ENCODE measurements at regions not wholly inside any gene's neighbourhood (a gene's known extent, or its start where the extent isn't known, plus 50 kb on each side); places are given as distances from the start of the nearest gene placed in this dataset.

GRCh38 chr4:85250852-85251251 lies 224.1 kb upstream of the ARHGAP24 start:
- no peak for TF ChIP-seq CTCF (IDR thresholded peaks at IDR 0.05; ENCODE audit: low read depth, low read length)
- Histone ChIP-seq H3K27me3 (ENCODE audit: insufficient read depth, low read depth, severe bottlenecking) (no peaks in the 10 kb centered on the region), H3K36me3 (no peaks in the 10 kb centered on the region), H3K27ac (no peak overlapping the region), H3K9me3 (ENCODE audit: severe bottlenecking) (peaks cover 5% of the 10 kb centered on the region), H3K4me3 (ENCODE audit: low read depth, low read length) (no peak overlapping the region)
- DNase-seq: no peak

GRCh38 chr4:85257817-85258370 lies 217.1 kb upstream of the ARHGAP24 start:
- H3K9me3 ChIP-seq (ENCODE audit: severe bottlenecking): peaks cover 5% of the 10 kb centered on the region
- H3K27me3 ChIP-seq (ENCODE audit: insufficient read depth, low read depth, severe bottlenecking): no peaks in the 10 kb centered on the region
- no peak for DNase-seq
- H3K36me3 ChIP-seq: no peaks in the 10 kb centered on the region
- no peak overlapping the region for H3K27ac ChIP-seq
- TF ChIP-seq CTCF (IDR thresholded peaks at IDR 0.05; ENCODE audit: low read depth, low read length): no peak
- no peak overlapping the region for H3K4me3 ChIP-seq (ENCODE audit: low read depth, low read length)

GRCh38 chr4:85260064-85260463 lies 214.9 kb upstream of the ARHGAP24 start:
- H3K9me3 ChIP-seq (ENCODE audit: severe bottlenecking): no peaks in the 10 kb centered on the region
- H3K36me3 ChIP-seq: no peaks in the 10 kb centered on the region
- H3K27ac ChIP-seq: no peak overlapping the region
- no peak for TF ChIP-seq CTCF (IDR thresholded peaks at IDR 0.05; ENCODE audit: low read depth, low read length)
- DNase-seq: no peak
- H3K4me3 ChIP-seq (ENCODE audit: low read depth, low read length): no peak overlapping the region
- H3K27me3 ChIP-seq (ENCODE audit: insufficient read depth, low read depth, severe bottlenecking): no peaks in the 10 kb centered on the region

- no peaks in the 10 kb centered on the region for H3K27me3 ChIP-seq (ENCODE audit: insufficient read depth, low read depth, severe bottlenecking)
- no peak for DNase-seq
- TF ChIP-seq CTCF (IDR thresholded peaks at IDR 0.05; ENCODE audit: low read depth, low read length): no peak
- H3K9me3 ChIP-seq (ENCODE audit: severe bottlenecking): no peaks in the 10 kb centered on the region
- H3K4me3 ChIP-seq (ENCODE audit: low read depth, low read length): no peak overlapping the region
- H3K27ac ChIP-seq: no peak overlapping the region
- no peaks in the 10 kb centered on the region for H3K36me3 ChIP-seq
Observed at GRCh38 chr4:85265234-85265633, 209.7 kb upstream of the ARHGAP24 start.

- TF ChIP-seq CTCF (IDR thresholded peaks at IDR 0.05; ENCODE audit: low read depth, low read length): no peak
- no peak overlapping the region for H3K27ac ChIP-seq
- no peak overlapping the region for H3K4me3 ChIP-seq (ENCODE audit: low read depth, low read length)
- DNase-seq: no peak
- H3K36me3 ChIP-seq: no peaks in the 10 kb centered on the region
- no peaks in the 10 kb centered on the region for H3K27me3 ChIP-seq (ENCODE audit: insufficient read depth, low read depth, severe bottlenecking)
- H3K9me3 ChIP-seq (ENCODE audit: severe bottlenecking): no peaks in the 10 kb centered on the region
Observed at GRCh38 chr4:85268188-85268587, 206.8 kb upstream of the ARHGAP24 start.

GRCh38 chr4:85268961-85269360 lies 206.0 kb upstream of the ARHGAP24 start:
- H3K27ac ChIP-seq: no peak overlapping the region
- H3K27me3 ChIP-seq (ENCODE audit: insufficient read depth, low read depth, severe bottlenecking): no peaks in the 10 kb centered on the region
- no peak overlapping the region for H3K4me3 ChIP-seq (ENCODE audit: low read depth, low read length)
- H3K36me3 ChIP-seq: no peaks in the 10 kb centered on the region
- H3K9me3 ChIP-seq (ENCODE audit: severe bottlenecking): no peaks in the 10 kb centered on the region
- no peak for TF ChIP-seq CTCF (IDR thresholded peaks at IDR 0.05; ENCODE audit: low read depth, low read length)
- DNase-seq: no peak

Data from WERI-Rb-1 (cell line).